ENCODE measurements at regions not wholly inside any gene's neighbourhood (a gene's known extent, or its start where the extent isn't known, plus 50 kb on each side); places are given as distances from the start of the nearest gene placed in this dataset.

- TF ChIP-seq ZNF274 (IDR thresholded peaks at IDR 0.05; ENCODE audit: low read depth, low read length) (no peak), YY1 (IDR thresholded peaks at IDR 0.05; ENCODE audit: insufficient read depth, insufficient read length) (no peak), SUZ12 (IDR thresholded peaks at IDR 0.05; ENCODE audit: extremely low read depth, insufficient read depth, insufficient read length) (no peak)
Measured at GRCh38 chr2:125638345-125638744, 1017.6 kb upstream of the GYPC start.
